ENCODE measurements at regions not wholly inside any gene's neighbourhood (a gene's known extent, or its start where the extent isn't known, plus 50 kb on each side); places are given as distances from the start of the nearest gene placed in this dataset.

DNA sequence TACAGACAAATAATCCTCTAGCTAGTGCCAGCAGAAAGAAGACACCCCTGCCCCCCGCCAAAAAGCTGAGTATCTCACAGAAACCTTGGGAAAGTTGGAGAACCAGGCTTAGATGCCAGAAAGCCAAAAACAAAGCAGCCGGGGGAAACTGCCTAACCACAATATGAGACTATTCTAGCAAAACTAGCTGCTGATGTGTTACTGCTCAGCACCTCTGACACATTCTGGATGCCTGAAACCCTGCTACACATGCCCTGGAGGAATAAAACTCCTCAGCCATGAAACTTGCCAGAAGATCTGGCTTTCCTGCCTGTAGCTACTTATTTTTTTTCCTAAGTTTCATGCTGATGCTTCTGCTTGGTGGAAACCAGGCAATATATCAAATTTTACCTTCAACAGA is 122.7 kb upstream of the GCFC2 start:
- Histone ChIP-seq H3K27ac (ENCODE audit: low read depth, low read length) (no peak overlapping the region), H3K27me3 (ENCODE audit: insufficient read depth, low read length) (no peaks in the 10 kb centered on the region), H3K4me3 (replicated peaks in 1 of 2; ENCODE audit: low read depth in 1 of 2, low read length in 2 of 2) (no peak overlapping the region), H3K9ac (ENCODE audit: low read length) (no peak overlapping the region), H3K9me2 (ENCODE audit: insufficient read depth) (no peaks in the 10 kb centered on the region), H4K20me1 (ENCODE audit: insufficient read depth) (no peaks in the 10 kb centered on the region), H3K79me2 (ENCODE audit: insufficient read depth, low read length) (no peaks in the 10 kb centered on the region), H3K9me3 (ENCODE audit: control insufficient read depth in 1 of 2, insufficient read depth in 1 of 2, low read depth in 1 of 2, low read length in 2 of 2) (no peaks in the 10 kb centered on the region), H3K4me1 (ENCODE audit: control insufficient read depth in 1 of 2, insufficient read depth in 2 of 2, low read length in 2 of 2) (no peaks in the 10 kb centered on the region), H3K4me2 (ENCODE audit: low read length) (no peak overlapping the region), H3K36me3 (ENCODE audit: control insufficient read depth in 1 of 2, insufficient read depth in 2 of 2, low read length in 2 of 2) (no peaks in the 10 kb centered on the region), H2AFZ (ENCODE audit: low read depth, low read length, poor library complexity, severe bottlenecking) (no peak overlapping the region)
- ChIA-PET RAD21 (ENCODE audit: low non-redundant PET in 1 of 2, low total read pairs in 2 of 2, uncharacterized antibody in 2 of 2, unreplicated experiment in 2 of 2) (no interaction called here), POLR2A (no interaction called here), CTCF (no interaction called here)
- TF ChIP-seq FOSL1 (IDR thresholded peaks at IDR 0.05; ENCODE audit: low read depth) (no peak), JUND (IDR thresholded peaks at IDR 0.05) (no peak), EZH2phosphoT487 (IDR thresholded peaks at IDR 0.05; ENCODE audit: borderline replicate concordance) (no peak), ZFX (IDR thresholded peaks at IDR 0.05) (no peak), EZH2 (IDR thresholded peaks at IDR 0.05) (no peak), CBX3 (IDR thresholded peaks at IDR 0.05; ENCODE audit: low read depth) (no peak), TCF7L2 (IDR thresholded peaks at IDR 0.05; ENCODE audit: borderline replicate concordance, extremely low read depth, insufficient read depth, insufficient read length) (no peak), ZNF274 (IDR thresholded peaks at IDR 0.05; ENCODE audit: low read depth, low read length) (no peak), POLR2A (IDR thresholded peaks at IDR 0.05; ENCODE audit: borderline replicate concordance, extremely low read depth, insufficient read depth, insufficient read length) (no peak), SP1 (IDR thresholded peaks at IDR 0.05; ENCODE audit: low read depth) (no peak), SRF (IDR thresholded peaks at IDR 0.05; ENCODE audit: low read depth) (no peak), SIN3A (IDR thresholded peaks at IDR 0.05; ENCODE audit: low read depth) (no peak)
- TF ChIP-seq, protein P1, sequence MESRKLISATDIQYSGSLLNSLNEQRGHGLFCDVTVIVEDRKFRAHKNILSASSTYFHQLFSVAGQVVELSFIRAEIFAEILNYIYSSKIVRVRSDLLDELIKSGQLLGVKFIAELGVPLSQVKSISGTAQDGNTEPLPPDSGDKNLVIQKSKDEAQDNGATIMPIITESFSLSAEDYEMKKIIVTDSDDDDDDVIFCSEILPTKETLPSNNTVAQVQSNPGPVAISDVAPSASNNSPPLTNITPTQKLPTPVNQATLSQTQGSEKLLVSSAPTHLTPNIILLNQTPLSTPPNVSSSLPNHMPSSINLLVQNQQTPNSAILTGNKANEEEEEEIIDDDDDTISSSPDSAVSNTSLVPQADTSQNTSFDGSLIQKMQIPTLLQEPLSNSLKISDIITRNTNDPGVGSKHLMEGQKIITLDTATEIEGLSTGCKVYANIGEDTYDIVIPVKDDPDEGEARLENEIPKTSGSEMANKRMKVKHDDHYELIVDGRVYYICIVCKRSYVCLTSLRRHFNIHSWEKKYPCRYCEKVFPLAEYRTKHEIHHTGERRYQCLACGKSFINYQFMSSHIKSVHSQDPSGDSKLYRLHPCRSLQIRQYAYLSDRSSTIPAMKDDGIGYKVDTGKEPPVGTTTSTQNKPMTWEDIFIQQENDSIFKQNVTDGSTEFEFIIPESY (IDR thresholded peaks at IDR 0.05; ENCODE audit: extremely low read depth, insufficient replicate concordance, low read length): no peak
- TF ChIP-seq, protein P2, sequence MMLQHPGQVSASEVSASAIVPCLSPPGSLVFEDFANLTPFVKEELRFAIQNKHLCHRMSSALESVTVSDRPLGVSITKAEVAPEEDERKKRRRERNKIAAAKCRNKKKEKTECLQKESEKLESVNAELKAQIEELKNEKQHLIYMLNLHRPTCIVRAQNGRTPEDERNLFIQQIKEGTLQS (IDR thresholded peaks at IDR 0.05): no peak
- DNase-seq (ENCODE audit: low read depth, low spot score): no peak
- ATAC-seq: no peak
- intact Hi-C loops (cut with micrococcal nuclease): no loop called here
- no TSS peak for BruUV-seq (replicated peaks)
